NB4 (cell line): ENCODE measurements at regions not wholly inside any gene's neighbourhood (a gene's known extent, or its start where the extent isn't known, plus 50 kb on each side); places are given as distances from the start of the nearest gene placed in this dataset.

Source experiments
- CTCF ChIP-seq: IDR thresholded peaks from one replicate; pipeline ENCODE4 v1.5.1; 2012; ENCODE audit warnings: low read depth, low read length
- MAX ChIP-seq: IDR thresholded peaks from 2 replicates; pipeline ENCODE4 v1.6.1; 2011; ENCODE audit warnings: low read depth, low read length
- MYC ChIP-seq: IDR thresholded peaks from 2 replicates; pipeline ENCODE4 v1.6.1; 2011; ENCODE audit warnings: low read depth, low read length
- POLR2A ChIP-seq: IDR thresholded peaks from 2 replicates; pipeline ENCODE4 v1.6.1; 2011; ENCODE audit warnings: mild to moderate bottlenecking; ENCODE audit not compliant: insufficient read length; ENCODE audit errors: extremely low read depth

- TF ChIP-seq CTCF (no peak), MAX (no peak), MYC (no peak), POLR2A (no peak)
Measured at GRCh38 chrX:143787341-143787740, 66.8 kb upstream of the SPANXN2 start.
